Liver (tissue), 8 donors: ENCODE measurements at regions not wholly inside any gene's neighbourhood (a gene's known extent, or its start where the extent isn't known, plus 50 kb on each side); places are given as distances from the start of the nearest gene placed in this dataset.
A peak's percentile ranks its signal among the peaks of the same experiment; 100 is the strongest.

Experiments
- DNase-seq: peaks from one replicate; pipeline ENCODE4 v3.0.0-alpha.2; 2017; ENCODE audit warnings: low spot score
- H3K27ac ChIP-seq, 2 donors: one replicate each; pipeline ENCODE4 v1.7.0; 2013; ENCODE audit warnings: inconsistent platforms in 2 of 2, low read length in 2 of 2, control low read depth in 1 of 2, low read depth in 1 of 2, mild to moderate bottlenecking in 1 of 2
- H3K27me3 ChIP-seq, 4 donors: one replicate each; pipeline versions ENCODE4 v1.6.1 to v1.7.0; 2013; ENCODE audit warnings: low read length in 3 of 4, inconsistent platforms in 1 of 4, mild to moderate bottlenecking in 1 of 4, moderate library complexity in 1 of 4; ENCODE audit not compliant: control insufficient read depth in 4 of 4, insufficient read depth in 4 of 4
- H3K36me3 ChIP-seq, 4 donors: one replicate each; pipeline versions ENCODE4 v1.6.1 to v1.7.0; 2013; ENCODE audit warnings: low read length in 3 of 4, mild to moderate bottlenecking in 3 of 4, low read depth in 1 of 4, moderate library complexity in 1 of 4; ENCODE audit not compliant: control insufficient read depth in 4 of 4, insufficient read depth in 3 of 4
- H3K4me1 ChIP-seq, 4 donors: one replicate each; pipeline versions ENCODE4 v1.6.1 to v1.7.0; 2013; ENCODE audit warnings: low read length in 3 of 4, mild to moderate bottlenecking in 3 of 4, moderate library complexity in 1 of 4; ENCODE audit not compliant: control insufficient read depth in 4 of 4, insufficient read depth in 4 of 4
- H3K4me3 ChIP-seq, 3 donors: one replicate each; pipeline versions ENCODE4 v1.6.1 to v1.7.0; 2013; ENCODE audit warnings: low read length in 3 of 3, control low read depth in 1 of 3, low read depth in 1 of 3, mild to moderate bottlenecking in 1 of 3
- H3K9ac ChIP-seq, 2 donors: one replicate each; pipeline ENCODE4 v1.7.0; 2013; ENCODE audit warnings: low read length in 2 of 2, mild to moderate bottlenecking in 2 of 2, moderate library complexity in 2 of 2, control low read depth in 1 of 2, low read depth in 1 of 2
- H3K9me3 ChIP-seq, 4 donors: one replicate each; pipeline versions ENCODE4 v1.6.1 to v1.7.0; 2013; ENCODE audit warnings: low read length in 3 of 4; ENCODE audit not compliant: control insufficient read depth in 4 of 4
- CTCF ChIP-seq: fragments of 150-350 bp; IDR thresholded peaks from 2 replicates; pipeline ENCODE4 v1.5.1; 2017; ENCODE audit warnings: improper control_type of control experiment, low read depth, low read length; ENCODE audit not compliant: missing input control
- EGR1 ChIP-seq, 2 donors: IDR thresholded peaks; 2 replicates each; pipeline ENCODE4 v1.6.1; 2016 to 2018; ENCODE audit warnings: antibody characterized with exemption in 2 of 2, low read depth in 2 of 2
- FOXA1 ChIP-seq: IDR thresholded peaks from 2 replicates; pipeline ENCODE4 v1.6.1; 2016; ENCODE audit warnings: antibody characterized with exemption
- FOXA2 ChIP-seq: IDR thresholded peaks from 2 replicates; pipeline ENCODE4 v1.6.1; 2016; ENCODE audit warnings: antibody characterized with exemption
- GABPA ChIP-seq, 2 donors: IDR thresholded peaks in 1 of 2; conservative IDR thresholded peaks in 1 of 2; 2 replicates each; pipeline ENCODE4 v1.6.1; 2016; ENCODE audit warnings: antibody characterized with exemption in 2 of 2, mild to moderate bottlenecking in 1 of 2, moderate library complexity in 1 of 2
- HNF4A ChIP-seq, 2 donors: conservative IDR thresholded peaks; 2 replicates each; pipeline ENCODE4 v1.6.1; 2016; ENCODE audit warnings: antibody characterized with exemption in 2 of 2, mild to moderate bottlenecking in 2 of 2
- HNF4G ChIP-seq: IDR thresholded peaks from 2 replicates; pipeline ENCODE4 v1.6.1; 2016; ENCODE audit warnings: antibody characterized with exemption
- JUND ChIP-seq, 2 donors: IDR thresholded peaks; 2 replicates each; pipeline ENCODE4 v1.6.1; 2016; ENCODE audit warnings: antibody characterized with exemption in 2 of 2
- MAX ChIP-seq: IDR thresholded peaks from 2 replicates; pipeline ENCODE4 v1.6.1; 2016; ENCODE audit warnings: antibody characterized with exemption
- NR2F2 ChIP-seq: IDR thresholded peaks from 2 replicates; pipeline ENCODE4 v1.6.1; 2016; ENCODE audit warnings: antibody characterized with exemption
- RAD21 ChIP-seq, 2 donors: IDR thresholded peaks; 2 replicates each; pipeline ENCODE4 v1.6.1; 2016; ENCODE audit warnings: antibody characterized with exemption in 2 of 2, mild to moderate bottlenecking in 2 of 2
- REST ChIP-seq: IDR thresholded peaks from 2 replicates; pipeline ENCODE4 v1.6.1; 2016; ENCODE audit warnings: antibody characterized with exemption, mild to moderate bottlenecking
- RXRA ChIP-seq, 2 donors: IDR thresholded peaks; 2 replicates each; pipeline ENCODE4 v1.6.1; 2017 to 2018; ENCODE audit warnings: antibody characterized with exemption in 2 of 2, mild to moderate bottlenecking in 1 of 2
- SP1 ChIP-seq: IDR thresholded peaks from 2 replicates; pipeline ENCODE4 v1.6.1; 2018; ENCODE audit warnings: antibody characterized with exemption, mild to moderate bottlenecking
- TAF1 ChIP-seq: conservative IDR thresholded peaks from 2 replicates; pipeline ENCODE4 v1.6.1; 2016; ENCODE audit warnings: antibody characterized with exemption, mild to moderate bottlenecking
- YY1 ChIP-seq: IDR thresholded peaks from 2 replicates; pipeline ENCODE4 v1.6.1; 2016; ENCODE audit warnings: antibody characterized with exemption, mild to moderate bottlenecking
- ZBTB33 ChIP-seq: IDR thresholded peaks from 2 replicates; pipeline ENCODE4 v1.6.1; 2016; ENCODE audit warnings: antibody characterized with exemption
- WGBS: extraction: QIAGEN DNeasy Blood & Tissue Kit; methylation state at CpG from one replicate; pipeline ENCODE4 v1.1.7; 2013; 5-methylcytosine and 5-hydroxymethylcytosine counted together
- TF ChIP-seq, protein P1 (sequence below): IDR thresholded peaks from 2 replicates; pipeline ENCODE4 v1.6.1; 2016; ENCODE audit warnings: antibody characterized with exemption
- donor health status: healthy.
- donor health status: healthy.
- donor health status: healthy.
- donor health status: healthy.
- donor health status: healthy.

DNA sequence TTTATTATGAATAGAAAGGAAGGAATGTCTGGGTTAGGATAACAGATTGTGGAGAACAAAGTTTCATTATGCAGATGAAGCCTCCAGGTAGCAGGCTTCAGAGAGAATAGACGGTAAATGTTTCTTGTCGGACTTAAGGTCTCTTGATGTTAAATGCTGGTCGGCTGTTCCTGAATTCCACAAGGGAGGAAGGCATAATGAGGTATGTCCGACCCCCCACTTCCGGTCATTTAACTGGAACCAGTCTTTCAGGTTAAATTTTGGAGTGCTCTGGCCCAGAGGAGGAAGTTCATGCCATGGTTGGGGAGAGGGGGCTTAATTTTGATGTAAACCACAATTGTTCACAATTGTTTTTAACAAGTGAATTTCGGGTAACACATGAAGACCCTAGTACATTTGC lies 158.1 kb upstream of the VCX3A start (continued):
- no peak for TF ChIP-seq EGR1 (IDR thresholded peaks at IDR 0.05; ENCODE audit: low read depth in 2 of 2)
- no peak for TF ChIP-seq SP1

DNA sequence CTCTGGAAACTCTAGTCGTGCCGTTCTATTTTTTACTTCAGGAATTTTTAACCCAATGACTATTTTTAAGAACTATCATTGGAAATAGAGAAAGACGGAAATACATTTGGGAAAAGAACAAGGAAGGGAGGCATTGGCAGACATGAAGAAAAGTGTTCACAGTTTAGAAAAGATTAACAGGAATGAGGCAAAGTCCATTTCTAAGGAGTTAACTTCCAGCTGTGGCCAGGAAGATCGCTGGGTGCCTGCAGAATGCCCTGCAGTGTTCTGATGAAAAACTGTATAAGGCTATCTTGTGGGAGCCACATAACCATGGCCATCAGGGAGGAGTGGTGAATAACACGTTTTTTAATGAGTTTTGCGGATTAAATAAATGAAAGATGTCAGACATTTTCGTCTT lies 150.6 kb upstream of the VCX3A start:
- Histone ChIP-seq H3K36me3 (no peaks in the 10 kb centered on the region), H3K9me3 (no peaks in the 10 kb centered on the region), H3K4me1 (peaks cover 0 to 6% (median 1%) of the 10 kb centered on the region in 4 donors), H3K27me3 (no peaks in the 10 kb centered on the region), H3K9ac (no peak overlapping the region), H3K4me3 (no peak overlapping the region), H3K27ac (no peak overlapping the region)
- WGBS: 35% methylated on average over 7 of the region's 7 CpGs
- no peak for DNase-seq
- TF ChIP-seq HNF4G (no peak), HNF4A (conservative IDR thresholded peaks at IDR 0.05) (peak; percentile 23 to 56)

GRCh38 chrX:6683353-6683752 lies 148.4 kb upstream of the VCX3A start:
- Histone ChIP-seq H3K4me1 (peaks cover 0 to 6% (median 3%) of the 10 kb centered on the region in 4 donors), H3K4me3 (no peak overlapping the region), H3K27ac (no peak overlapping the region), H3K36me3 (no peaks in the 10 kb centered on the region), H3K27me3 (no peaks in the 10 kb centered on the region), H3K9ac (no peak overlapping the region), H3K9me3 (no peaks in the 10 kb centered on the region)
- TF ChIP-seq, protein P1, sequence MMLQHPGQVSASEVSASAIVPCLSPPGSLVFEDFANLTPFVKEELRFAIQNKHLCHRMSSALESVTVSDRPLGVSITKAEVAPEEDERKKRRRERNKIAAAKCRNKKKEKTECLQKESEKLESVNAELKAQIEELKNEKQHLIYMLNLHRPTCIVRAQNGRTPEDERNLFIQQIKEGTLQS: no peak
- TF ChIP-seq JUND (IDR thresholded peaks at IDR 0.05): no peak
- no peak for TF ChIP-seq EGR1 (IDR thresholded peaks at IDR 0.05; ENCODE audit: low read depth in 2 of 2)
- TF ChIP-seq RXRA (IDR thresholded peaks at IDR 0.05): no peak
- TF ChIP-seq GABPA (IDR thresholded peaks at IDR 0.05 in 1 of 2, conservative IDR thresholded peaks at IDR 0.05 in 1 of 2): no peak
- TF ChIP-seq NR2F2: no peak
- TF ChIP-seq ZBTB33: no peak
- no peak for TF ChIP-seq HNF4G
- TF ChIP-seq FOXA2: no peak
- TF ChIP-seq TAF1: no peak
- no peak for TF ChIP-seq RAD21 (IDR thresholded peaks at IDR 0.05)
- TF ChIP-seq CTCF: no peak
- TF ChIP-seq SP1: no peak
- TF ChIP-seq MAX: no peak
- no peak for TF ChIP-seq YY1
- TF ChIP-seq HNF4A (conservative IDR thresholded peaks at IDR 0.05): no peak
- TF ChIP-seq REST: no peak
- no peak for TF ChIP-seq FOXA1
- 95% methylated on average over 7 of the region's 7 CpGs for WGBS
- DNase-seq: no peak
